ENCODE measurements at regions not wholly inside any gene's neighbourhood (a gene's known extent, or its start where the extent isn't known, plus 50 kb on each side); places are given as distances from the start of the nearest gene placed in this dataset.

DNA sequence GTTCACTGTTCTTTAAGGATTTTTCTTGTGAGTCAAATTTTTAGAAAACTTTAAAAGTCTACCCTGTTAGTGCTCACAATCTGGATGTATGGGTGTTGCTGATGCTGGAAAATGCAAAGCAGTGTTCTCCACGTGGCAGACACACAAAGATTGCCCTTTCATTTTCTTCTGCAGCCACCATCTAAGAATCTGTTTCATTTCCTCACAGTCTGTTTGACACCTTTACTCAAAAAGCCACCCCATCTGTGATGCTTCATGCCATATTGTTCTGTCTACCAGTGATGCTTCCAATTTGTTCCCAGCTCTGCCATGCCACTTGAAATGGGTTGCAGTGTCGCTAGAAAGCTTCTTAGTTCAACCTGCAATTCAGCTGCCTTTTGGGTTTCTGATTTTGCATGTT is 464.2 kb upstream of the UBE2E3 start:
- Histone ChIP-seq H3K27me3 (no peaks in the 10 kb centered on the region), H3K36me3 (ENCODE audit: low read depth, missing control alignments) (no peaks in the 10 kb centered on the region), H3K27ac (no peak overlapping the region), H3K4me1 (no peaks in the 10 kb centered on the region), H3K4me3 (no peak overlapping the region), H3K9me3 (no peaks in the 10 kb centered on the region)
- DNase-seq, result no peak
- no peak for TF ChIP-seq POLR2A (IDR thresholded peaks at IDR 0.05)
- TF ChIP-seq, protein P1, sequence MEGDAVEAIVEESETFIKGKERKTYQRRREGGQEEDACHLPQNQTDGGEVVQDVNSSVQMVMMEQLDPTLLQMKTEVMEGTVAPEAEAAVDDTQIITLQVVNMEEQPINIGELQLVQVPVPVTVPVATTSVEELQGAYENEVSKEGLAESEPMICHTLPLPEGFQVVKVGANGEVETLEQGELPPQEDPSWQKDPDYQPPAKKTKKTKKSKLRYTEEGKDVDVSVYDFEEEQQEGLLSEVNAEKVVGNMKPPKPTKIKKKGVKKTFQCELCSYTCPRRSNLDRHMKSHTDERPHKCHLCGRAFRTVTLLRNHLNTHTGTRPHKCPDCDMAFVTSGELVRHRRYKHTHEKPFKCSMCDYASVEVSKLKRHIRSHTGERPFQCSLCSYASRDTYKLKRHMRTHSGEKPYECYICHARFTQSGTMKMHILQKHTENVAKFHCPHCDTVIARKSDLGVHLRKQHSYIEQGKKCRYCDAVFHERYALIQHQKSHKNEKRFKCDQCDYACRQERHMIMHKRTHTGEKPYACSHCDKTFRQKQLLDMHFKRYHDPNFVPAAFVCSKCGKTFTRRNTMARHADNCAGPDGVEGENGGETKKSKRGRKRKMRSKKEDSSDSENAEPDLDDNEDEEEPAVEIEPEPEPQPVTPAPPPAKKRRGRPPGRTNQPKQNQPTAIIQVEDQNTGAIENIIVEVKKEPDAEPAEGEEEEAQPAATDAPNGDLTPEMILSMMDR (IDR thresholded peaks at IDR 0.05), result no peak
- intact Hi-C loops (cut with DNase I; ENCODE audit: low total_unique reads), result no loop called here
- WGBS, 2 donors, result 90 to 93% methylated on average over 2 of the region's 2 CpGs

DNA sequence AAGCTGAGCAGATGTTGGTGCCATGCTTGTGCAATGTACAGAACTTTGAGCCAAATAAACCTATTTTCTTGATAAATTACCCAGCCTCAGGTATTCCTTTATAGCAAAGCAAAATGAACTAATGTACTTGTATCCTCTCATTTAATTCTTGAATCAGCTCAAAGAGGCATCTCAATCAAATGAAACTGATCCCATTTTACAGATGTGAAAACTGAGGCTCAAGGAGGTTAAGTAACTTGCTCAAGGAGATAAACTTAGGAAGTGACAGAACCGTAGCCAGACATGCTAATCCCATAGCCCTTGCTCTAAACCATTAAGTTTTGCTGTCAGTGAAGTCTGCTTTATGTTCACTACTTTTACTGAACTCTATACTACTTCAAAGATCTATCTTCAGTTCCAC is 467.0 kb upstream of the UBE2E3 start:
- H3K27ac ChIP-seq, result no peak overlapping the region
- H3K4me1 ChIP-seq, result no peaks in the 10 kb centered on the region
- no peak for TF ChIP-seq POLR2A (IDR thresholded peaks at IDR 0.05)
- TF ChIP-seq, protein P1 (IDR thresholded peaks at IDR 0.05), result no peak
- intact Hi-C loops (cut with DNase I; ENCODE audit: low total_unique reads), result no loop called here
- 88 to 89% methylated on average over 1 of the region's 1 CpG for WGBS, 2 donors
- no peaks in the 10 kb centered on the region for H3K36me3 ChIP-seq (ENCODE audit: low read depth, missing control alignments)
- H3K27me3 ChIP-seq, result no peaks in the 10 kb centered on the region
- no peak for DNase-seq
- no peak overlapping the region for H3K4me3 ChIP-seq
- no peaks in the 10 kb centered on the region for H3K9me3 ChIP-seq

DNA sequence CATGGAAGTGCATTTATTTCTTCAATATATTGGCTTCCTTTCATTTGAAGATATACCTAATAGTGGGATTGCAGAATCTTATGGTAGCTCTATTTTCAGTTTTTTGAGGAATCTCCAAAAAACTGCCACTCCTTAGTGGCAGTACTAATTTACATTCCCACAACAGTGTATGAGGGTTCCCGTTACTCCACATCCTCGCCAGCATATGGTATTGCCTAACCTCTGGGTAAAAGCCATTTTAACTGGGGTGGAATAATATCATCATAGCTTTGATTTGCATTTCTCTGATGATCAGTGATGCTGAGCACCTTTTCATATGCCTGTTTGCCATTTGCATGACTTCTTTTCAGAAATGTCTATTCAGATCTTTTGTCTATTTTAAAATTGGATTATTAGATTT is 471.9 kb upstream of the UBE2E3 start:
- WGBS, 2 donors, result 92 to 96% methylated on average over 2 of the region's 2 CpGs
- DNase-seq, result no peak
- intact Hi-C loops (cut with DNase I; ENCODE audit: low total_unique reads), result no loop called here
- Histone ChIP-seq H3K9me3 (no peaks in the 10 kb centered on the region), H3K27me3 (no peaks in the 10 kb centered on the region), H3K36me3 (ENCODE audit: low read depth, missing control alignments) (no peaks in the 10 kb centered on the region), H3K4me1 (no peaks in the 10 kb centered on the region), H3K4me3 (no peak overlapping the region), H3K27ac (no peak overlapping the region)
- TF ChIP-seq POLR2A (IDR thresholded peaks at IDR 0.05), result no peak
- TF ChIP-seq, protein P1 (IDR thresholded peaks at IDR 0.05), result no peak

DNA sequence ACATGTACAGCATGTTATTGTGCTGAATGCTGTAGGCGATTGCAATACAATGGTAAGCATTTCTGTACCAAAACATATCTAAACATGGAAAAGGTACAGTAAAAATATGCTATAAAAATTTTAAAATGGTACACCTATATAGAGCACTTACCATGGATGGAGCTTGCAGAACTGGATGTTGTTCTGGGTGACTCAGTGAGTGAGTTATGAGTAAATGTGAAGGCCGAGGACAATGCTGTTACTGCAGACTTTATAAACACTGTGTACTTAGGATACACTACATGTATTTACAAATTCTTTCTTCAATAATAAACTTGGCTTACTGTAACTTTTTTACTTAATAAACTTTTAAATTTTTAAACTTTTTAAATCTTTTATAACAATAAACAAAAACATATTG is 473.4 kb upstream of the UBE2E3 start:
- DNase-seq, result no peak
- H3K4me3 ChIP-seq, result no peak overlapping the region
- intact Hi-C loops (cut with DNase I; ENCODE audit: low total_unique reads), result no loop called here
- H3K4me1 ChIP-seq, result no peaks in the 10 kb centered on the region
- H3K27me3 ChIP-seq, result no peaks in the 10 kb centered on the region
- H3K9me3 ChIP-seq, result no peaks in the 10 kb centered on the region
- TF ChIP-seq, protein P1 (IDR thresholded peaks at IDR 0.05), result no peak
- TF ChIP-seq POLR2A (IDR thresholded peaks at IDR 0.05), result no peak
- 92 to 96% methylated on average over 2 of the region's 2 CpGs for WGBS, 2 donors
- H3K27ac ChIP-seq, result no peak overlapping the region
- H3K36me3 ChIP-seq (ENCODE audit: low read depth, missing control alignments), result no peaks in the 10 kb centered on the region

DNA sequence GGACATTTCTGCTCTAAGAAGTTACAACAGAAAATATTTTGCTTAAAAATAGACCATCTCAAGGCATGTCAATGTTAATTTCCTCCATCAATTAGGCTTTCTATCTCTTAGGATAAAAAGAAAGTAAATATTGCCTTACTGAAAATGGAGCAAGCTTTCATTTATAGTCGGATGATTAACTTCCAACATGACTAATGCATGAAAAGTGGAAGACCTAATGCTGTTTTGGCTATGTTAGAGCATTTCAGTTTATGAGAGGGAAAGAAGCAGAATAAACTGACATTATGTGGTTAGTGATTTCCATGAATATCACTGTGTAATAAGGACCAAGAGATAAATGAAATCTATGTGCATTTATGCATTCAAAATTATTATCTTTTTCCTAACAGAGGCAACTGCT is 475.2 kb upstream of the UBE2E3 start:
- TF ChIP-seq, protein P1 (IDR thresholded peaks at IDR 0.05), result no peak
- TF ChIP-seq POLR2A (IDR thresholded peaks at IDR 0.05), result no peak
- H3K27ac ChIP-seq, result no peak overlapping the region
- no peaks in the 10 kb centered on the region for H3K27me3 ChIP-seq
- intact Hi-C loops (cut with DNase I; ENCODE audit: low total_unique reads), result no loop called here
- H3K9me3 ChIP-seq, result no peaks in the 10 kb centered on the region
- H3K4me3 ChIP-seq, result no peak overlapping the region
- WGBS, 2 donors, result 83 to 84% methylated on average over 1 of the region's 1 CpG
- no peaks in the 10 kb centered on the region for H3K36me3 ChIP-seq (ENCODE audit: low read depth, missing control alignments)
- DNase-seq, result no peak
- H3K4me1 ChIP-seq, result no peaks in the 10 kb centered on the region
